ENCODE measurements at regions not wholly inside any gene's neighbourhood (a gene's known extent, or its start where the extent isn't known, plus 50 kb on each side); places are given as distances from the start of the nearest gene placed in this dataset.

DNA sequence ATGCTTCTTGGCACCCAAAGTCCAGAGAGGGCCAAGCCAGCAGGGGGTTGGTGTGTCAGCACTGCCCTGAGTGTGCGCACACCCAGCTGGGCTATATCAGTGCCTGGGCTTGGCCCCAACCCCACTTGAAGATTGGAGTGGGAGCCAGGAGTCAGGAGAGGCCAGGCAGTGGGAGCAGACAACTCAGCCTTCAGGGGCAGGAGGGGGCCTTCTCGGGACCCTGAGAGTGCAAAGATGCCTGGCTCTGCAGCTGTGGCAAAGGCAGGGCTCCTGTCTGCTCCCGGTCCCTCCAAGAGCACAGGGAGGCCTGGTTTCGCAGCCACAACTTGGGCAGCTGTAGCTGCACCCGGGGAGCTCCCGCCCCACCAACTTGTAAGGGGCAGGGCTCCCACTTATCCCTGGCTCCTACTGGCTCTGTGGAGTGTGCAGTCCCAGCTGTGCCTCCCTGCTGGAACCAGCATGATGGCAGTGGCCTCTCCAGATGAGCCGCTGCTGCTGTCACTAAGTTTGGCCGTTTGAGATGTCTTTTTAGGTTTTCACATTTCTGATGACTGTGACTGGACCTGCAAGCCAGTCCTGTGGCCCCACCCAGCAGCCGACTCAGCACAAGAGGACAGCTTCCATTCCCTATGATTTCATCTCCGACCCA, 148.8 kb upstream of the HS6ST1 start:
- DNase-seq (ENCODE audit: extremely low read depth, low read depth, low spot score): no peak

DNA sequence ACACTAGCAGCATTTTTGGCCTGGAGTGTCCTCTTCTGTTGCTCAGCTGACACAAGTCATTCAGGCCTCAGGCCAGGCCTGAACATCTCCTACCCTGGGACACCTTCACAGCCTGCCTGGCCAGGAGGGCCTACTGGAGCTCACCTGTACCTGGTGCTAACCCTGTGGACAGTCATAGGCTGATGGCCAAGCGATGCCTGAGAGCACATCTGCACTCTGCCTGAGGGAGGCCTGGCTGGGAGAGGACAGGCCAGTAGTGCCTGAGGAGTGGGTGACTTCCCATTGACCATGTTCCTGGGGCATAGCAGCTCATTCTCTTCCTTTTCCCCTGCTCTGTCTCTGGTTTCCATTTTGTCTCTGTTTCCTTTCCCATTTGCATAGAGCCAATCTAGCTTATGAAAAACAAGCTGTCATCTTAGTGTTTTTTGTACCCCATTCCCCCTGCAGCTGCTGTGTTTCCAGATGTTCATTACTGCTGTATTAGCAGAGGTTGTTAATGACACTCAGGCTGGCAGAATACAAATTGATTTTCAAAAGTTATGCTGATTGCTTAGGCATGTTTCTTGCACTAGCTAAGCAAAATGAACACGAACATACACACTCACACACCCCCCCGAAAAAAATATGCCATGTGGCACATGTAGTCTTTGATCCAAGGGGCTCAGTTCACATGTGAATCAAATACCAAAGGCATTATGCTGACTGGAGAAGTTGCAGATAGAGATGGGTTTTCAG, 149.7 kb upstream of the HS6ST1 start:
- no peak for DNase-seq (ENCODE audit: extremely low read depth, low read depth, low spot score)

DNA sequence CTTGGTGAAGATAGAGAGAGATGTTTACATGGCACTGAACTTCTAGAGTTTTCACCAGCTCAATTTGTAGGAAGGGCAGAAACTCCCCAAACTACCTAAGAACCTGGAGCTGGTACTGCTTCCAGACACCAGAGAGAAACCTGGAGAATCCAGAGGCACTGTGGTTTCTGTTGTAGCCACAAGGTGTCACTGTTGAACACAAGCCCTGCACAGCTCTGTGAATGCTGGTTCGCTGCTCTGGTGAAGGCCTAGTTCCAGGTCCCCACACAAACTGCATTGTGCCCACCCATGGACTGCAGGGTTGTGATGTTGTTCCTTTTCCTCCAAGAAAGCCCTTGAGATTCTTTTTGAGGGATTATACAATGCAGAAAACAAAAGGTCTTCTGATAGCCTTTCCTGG, 150.5 kb upstream of the HS6ST1 start:
- no peak for DNase-seq (ENCODE audit: extremely low read depth, low read depth, low spot score)

DNA sequence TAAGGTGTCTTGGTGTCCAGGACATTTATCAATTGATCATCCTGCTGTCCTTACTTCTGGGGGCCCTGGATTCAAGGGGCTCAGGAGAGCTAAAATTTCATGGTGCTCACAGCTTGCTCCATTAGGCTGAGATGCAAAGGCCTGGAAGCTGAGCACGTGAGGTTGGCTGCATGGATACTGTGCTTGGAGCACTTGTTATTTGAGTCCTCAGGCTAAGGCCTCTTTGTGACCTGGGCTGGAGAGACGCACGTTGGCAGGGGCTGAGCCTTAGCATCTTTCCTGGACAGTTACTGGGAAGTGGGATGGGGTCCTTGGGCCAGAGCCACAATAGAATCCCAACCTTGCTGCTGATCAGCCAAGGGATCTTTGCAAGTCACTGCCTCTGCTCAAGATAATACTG, 151.2 kb upstream of the HS6ST1 start:
- DNase-seq (ENCODE audit: extremely low read depth, low read depth, low spot score): no peak

DNA sequence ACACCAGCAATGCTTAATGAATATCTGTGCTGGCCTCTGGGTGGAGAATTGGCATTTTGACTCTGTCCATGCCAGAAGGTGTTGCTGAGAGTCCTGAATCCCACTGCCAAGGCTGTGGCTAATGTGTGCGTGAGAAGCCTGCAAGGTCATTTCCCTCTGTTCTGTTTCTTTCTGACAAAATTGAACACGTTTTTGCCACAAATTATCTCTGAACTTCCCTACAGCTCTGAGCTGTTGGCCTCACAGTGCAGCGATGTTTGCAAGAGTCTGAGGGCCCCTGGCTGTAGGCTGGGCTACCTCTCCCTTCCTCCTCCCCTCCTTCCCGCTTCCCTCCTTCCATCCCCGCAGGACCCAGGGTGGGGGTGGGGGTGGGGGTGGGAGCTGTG, 154.1 kb upstream of the HS6ST1 start:
- no peak for DNase-seq (ENCODE audit: extremely low read depth, low read depth, low spot score)

DNA sequence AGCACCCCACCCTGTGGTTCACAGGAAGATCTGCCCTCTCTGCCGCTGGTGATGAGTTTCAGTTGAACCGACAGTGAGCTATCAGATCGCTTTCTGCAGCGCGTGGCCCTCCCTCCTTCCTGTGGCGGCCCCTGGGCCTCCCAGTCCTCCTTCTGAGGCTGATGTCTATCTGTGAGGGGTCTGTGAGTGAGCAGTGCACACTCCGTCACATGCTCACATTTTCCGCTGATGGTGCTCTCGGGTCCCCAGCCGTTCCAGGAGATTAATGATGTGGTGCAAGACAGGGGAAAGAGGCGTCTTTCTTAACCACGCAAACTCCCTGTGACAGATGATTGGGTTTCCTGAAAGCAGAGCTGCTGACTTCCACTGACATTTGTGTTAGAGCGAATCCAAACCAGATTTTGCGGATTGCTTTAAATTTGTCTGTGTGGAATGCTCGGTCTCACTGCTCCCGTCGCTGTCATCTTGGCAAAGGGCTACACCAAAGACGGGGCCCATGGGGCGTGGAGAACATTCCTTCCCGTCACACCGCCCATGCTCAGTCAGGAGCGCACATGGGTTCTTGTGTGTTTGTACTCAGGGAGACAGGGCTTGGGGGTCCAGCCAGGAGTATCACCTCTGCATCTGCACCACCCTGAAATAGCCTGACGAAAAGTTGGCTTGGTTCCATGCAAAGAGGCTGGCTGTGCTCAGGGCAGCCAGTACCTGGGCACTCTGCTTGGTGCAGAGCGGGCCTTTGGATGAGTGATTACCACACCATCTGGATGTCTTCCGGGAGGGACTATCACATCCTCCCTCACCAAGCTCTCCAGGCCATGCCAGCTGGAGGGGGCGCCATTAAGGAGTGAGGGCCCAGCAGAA, 154.7 kb upstream of the HS6ST1 start:
- DNase-seq (ENCODE audit: extremely low read depth, low read depth, low spot score): no peak

DNA sequence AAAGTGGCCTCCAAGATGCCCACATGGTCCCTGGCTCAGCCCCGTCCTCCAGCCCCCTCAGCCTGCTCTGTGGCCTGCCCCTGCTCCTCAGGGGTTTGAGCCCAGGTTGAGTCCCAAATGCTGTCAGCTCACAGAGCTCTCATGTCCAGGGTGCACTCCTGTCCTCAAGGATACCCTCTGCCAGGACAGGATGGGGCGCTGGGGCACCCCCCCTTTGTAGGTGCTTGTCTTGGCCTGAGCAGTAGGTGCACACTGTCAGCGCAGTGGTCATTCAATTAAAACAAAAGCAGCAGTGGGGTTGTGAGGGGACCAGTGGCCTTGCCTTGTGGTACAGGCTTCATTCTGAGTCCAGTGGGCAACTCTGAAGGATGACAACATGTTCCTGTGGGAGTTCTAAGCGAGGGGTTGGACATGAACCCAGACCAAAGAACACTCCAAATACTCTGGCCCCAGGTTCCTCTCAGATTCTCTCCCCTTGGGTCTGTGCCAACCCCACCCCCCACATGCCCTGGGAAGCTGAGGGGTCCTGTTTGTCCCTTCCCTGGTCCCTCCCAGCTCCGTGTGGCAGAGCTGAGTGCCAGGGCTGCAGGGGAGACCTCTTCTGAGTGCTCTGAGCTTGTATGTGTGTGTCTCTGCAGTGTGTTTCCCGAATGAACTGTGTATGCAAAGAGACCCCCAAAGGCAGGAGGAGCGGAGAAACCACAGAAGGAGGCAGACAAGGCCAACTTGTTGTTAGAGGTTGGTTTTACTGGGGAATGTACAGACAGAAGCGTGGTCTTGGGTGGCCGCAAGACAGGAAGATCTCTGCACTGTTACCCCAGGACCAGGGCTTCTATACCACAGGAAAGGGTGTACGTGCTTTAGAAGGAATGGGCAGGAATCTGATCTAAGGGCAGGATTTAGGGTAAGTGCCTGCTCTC, 155.6 kb upstream of the HS6ST1 start:
- DNase-seq (ENCODE audit: extremely low read depth, low read depth, low spot score): no peak

DNA sequence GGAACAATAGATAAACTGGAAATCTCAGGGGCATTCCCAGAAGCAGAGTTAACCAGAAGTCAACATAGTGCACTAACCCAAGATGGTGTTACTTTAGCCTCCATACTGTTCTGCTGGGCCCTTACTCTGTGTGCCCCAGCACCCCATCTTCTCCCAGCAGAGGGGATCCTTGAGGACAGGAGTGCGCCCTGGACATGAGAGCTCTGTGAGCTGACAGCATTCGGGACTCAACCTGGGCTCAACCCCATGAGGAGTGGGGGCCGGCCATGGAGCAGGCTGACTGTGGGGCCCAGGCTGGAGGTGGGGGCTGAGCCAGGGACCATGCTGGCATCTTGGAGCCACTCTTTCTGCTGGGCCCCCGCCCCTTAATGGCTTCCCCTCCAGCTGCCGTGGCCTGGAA, 156.3 kb upstream of the HS6ST1 start:
- DNase-seq (ENCODE audit: extremely low read depth, low read depth, low spot score): no peak

DNA sequence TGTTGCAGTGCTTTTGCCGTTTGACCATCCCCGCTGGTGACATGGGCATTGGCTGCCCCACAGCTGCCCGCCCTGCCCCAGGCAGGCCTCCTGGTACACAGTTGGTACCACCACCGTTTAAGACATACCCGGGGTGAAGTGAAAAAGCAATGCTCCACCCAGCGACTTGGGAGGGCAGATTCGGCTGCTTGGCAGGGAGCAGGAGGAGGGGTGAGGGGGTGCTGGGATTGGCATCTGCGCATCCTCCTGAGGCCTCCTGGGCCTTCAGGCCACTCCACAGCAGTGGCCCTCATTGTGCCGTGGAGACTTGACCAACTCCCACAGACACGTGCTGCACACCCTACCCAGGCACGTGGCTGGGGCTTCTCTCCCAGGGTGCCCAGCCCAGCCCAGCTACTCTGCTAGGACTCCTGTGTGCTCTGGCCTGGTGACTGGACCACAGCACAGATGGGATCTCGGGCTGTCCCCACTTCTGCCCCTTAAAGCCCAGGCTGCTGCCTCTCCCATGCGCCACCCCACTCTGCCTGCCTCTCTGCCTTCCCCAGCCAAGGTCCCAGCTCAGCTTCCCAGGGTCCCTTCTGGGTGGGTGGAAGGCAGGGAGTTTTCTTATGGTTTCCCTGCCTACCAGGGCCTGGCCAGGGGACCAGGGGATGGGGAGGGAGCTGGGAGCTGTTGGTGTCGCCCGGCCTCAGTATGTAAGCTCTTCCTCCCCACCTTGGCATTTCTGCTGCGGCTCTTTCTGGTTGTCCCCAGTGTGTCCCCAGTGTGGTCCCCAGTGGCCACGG, 157.0 kb upstream of the HS6ST1 start:
- no peak for DNase-seq (ENCODE audit: extremely low read depth, low read depth, low spot score)

DNA sequence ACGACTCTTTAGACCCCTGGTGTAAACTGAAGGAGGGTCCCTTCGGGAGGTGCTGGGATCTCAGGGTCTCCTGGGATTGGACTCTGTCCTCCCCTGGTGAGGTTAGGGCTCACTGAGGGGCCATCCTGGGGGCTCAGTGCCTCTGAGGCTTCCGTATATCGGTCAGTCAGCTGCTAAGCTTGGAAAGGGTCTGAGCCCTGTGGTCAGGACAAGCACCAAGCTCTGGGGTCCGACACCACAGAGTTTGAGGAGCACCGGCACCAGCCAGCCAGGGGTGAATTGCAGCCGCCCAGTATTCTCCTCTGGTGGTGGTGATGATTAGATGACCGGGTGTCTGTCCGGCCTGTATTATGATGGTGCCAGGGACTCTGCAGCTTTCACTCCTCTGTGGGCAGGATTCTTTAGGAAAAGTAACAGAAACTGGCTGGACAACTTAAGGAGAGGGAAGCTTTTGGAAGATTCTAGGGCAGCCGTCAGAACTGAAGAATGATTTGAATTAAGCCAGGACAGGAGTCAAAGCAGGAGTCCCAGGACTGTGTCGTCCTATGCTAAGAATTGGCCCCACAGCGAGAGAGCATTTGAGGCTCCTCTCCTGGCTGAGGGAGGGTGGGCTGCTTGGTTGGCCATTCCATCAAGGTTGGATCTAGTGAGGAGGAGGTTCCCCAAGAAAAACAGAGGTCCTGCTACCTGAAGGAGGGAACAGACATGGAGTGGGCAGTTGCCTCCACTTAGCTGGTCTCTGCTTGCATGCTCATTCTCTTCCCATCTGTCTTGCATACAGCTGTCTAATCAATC, 158.6 kb upstream of the HS6ST1 start:
- DNase-seq (ENCODE audit: extremely low read depth, low read depth, low spot score): no peak

DNA sequence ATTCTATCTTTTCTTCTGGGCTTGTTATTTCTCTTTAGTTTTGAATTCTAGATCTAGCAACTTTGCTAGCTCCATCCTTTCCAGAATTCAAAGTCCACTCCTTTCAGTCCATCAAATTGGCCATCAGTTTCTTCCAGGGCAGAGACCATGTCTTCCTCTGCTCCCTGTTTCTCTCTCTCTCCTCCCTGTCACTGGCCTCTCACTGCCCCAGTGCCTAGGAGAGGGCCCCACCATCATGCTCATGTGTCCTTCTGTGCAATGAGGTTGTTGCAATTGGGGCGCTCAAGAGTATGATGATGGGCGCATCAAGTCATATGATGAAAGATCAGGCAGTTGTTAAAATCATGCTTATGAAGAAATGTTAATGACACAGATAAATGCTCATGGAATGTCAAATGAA, 159.2 kb upstream of the HS6ST1 start:
- no peak for DNase-seq (ENCODE audit: extremely low read depth, low read depth, low spot score)

DNA sequence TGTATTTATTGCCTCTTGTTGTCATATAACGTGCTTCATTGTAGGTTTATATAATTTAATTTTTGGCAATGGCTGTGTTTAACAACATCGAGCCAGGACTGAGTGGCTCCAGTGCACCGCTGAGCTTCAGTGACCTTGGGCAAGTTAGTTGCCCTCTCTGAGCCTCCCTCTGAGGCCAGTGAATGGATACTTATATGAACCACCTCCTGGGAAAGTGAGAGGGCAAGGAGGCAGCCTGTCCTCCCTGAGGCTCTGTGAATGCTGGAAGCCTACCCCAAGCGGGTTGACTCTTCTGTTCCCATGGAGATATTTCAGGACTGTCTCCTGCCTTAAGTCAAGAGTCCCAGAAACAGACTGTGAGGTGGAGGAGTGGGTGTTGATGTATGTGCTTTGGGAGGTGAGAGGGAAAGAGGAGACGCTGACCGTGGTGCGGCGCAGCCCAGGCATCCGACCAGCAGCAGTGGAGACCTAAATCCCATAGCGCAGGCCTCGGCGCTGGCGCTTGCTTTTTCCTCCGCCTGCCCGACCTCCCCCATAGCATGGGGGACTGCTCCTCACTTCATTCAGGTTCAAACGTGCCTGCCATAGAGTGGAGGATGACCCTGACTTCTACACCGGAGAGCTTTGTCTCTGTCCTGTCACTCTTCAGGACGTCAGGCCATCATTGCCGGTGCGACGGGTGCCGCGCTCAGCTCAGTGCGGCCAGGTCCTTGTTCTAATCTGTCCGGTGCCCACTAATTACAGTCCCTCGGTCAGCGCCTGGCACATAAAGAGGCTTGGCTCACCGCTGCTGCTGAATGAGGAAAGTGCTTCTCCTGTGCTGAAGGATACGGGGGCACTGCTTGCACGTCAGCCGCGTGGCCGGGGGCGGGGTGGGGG, 167.3 kb upstream of the HS6ST1 start:
- no peak for DNase-seq (ENCODE audit: extremely low read depth, low read depth, low spot score)

DNA sequence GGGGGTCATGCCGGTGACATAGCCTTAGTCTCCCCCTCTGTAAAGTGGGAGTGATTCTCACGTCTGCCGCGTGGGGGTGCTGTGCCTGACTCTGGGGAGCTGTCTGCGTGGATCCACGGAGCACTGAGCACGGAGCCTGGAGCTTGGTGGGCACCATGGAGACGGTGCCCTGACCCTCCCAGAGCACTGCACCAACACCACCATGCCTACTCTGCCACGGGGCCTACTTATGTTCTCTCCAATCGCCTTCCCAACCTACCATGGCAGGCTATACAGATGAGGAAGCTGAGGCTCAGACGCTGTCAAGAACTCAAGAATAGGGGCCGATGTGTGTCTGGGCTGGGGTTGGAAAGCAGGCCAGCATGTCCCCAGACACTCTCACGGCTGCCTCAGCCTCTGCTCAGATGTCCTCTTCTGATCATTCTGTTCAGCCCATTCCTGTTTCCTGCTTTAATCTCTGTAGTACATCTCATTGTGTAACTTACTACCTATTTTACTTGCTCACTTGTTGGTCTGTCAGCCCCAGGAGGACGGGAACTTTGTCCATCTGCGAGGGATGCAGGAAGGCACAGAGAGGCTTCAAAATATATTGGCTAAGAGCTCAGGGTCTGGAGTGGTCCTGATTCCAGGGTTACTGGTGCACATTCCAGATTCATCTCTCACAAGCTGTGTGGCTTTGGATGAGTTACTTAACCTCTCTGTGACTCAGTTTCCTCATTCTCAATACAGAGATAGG, 168.1 kb upstream of the HS6ST1 start:
- DNase-seq (ENCODE audit: extremely low read depth, low read depth, low spot score): no peak

DNA sequence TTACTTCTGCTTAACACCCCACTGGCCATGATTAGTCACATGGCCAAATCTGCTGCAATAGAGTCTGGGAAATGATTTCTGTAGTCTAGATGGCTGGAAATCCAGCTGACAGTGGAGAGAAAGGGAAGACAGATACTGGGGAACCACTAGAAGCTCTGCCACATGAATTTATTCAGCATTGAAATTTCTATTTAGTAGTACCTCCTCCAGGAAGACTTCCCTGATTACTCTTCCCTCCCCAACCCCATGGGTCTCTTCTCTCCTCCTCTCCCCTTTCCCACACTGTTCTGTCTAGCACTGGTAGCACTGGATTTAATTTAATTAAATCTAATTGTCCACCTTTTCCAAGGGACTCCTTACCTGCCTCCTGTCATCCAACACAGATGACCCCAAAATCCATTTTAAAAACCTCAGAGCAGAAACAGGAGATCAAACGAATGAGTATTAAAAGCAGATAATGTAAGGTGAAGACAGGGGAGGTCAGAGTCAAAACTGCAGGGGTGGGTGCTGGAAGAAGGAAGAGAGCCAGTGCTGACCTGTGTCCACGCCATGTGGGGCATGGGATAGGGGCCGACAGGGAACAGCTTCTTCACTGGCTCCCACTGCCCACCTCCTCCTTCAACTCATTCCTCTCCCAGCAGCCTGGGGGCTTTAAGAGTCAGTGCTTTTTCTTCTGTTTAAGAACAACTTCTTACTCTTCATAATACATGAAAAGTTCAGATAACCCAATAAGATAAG, 169.2 kb upstream of the HS6ST1 start:
- no peak for DNase-seq (ENCODE audit: extremely low read depth, low read depth, low spot score)

DNA sequence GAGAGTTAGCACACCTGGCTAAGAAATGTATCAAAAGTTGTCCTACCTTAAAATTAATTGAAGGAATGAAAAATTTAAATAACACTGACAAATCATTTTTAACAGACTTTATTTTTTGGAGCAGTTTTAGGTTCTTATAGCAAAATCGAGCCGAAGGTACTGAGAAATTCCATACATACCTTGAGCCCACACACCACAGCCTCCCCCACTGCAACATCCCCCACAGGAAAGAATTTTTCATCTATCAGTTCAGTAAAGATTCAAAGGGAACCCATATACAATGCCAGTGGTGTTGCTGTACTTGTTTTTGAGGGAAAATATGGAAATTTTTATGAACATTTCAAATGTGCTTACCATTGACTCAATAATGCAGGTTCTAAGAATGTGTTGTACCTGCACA, 169.8 kb upstream of the HS6ST1 start:
- no peak for DNase-seq (ENCODE audit: extremely low read depth, low read depth, low spot score)

DNA sequence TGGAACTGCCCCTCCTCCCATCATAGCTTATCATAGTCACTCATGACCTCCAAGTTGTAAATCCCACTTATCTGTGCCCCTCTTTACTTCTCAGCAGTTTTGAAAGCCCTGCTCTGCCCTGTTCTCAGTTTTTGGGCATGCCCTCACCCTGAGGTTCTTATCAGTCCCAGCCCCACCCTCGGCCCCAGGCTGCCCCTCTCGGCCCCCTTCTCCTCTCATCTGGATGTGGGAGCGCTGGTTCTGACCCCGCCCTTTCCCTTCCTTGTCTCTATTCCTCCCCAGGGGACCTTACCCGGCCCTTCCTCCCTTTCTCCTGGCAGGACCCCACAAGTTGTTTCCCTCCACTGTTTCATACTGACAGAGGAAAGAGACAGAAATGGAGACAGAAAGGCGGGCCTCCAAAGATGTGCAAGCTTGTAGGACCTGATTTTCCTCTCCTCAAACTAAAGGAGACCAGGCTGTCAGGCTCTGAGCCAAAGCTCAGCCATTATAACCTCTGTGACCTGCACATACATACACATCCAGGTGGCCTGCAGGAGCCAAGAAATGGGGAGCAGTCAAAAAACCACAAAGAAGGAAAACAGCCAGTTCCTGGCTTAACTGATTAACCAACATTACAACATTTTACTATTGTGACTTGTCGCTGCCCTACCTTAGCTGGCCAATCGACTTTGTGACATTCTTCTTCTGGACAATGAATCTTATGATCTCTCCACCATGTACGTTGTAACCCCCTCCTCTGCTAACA, 171.0 kb upstream of the HS6ST1 start:
- no peak for DNase-seq (ENCODE audit: extremely low read depth, low read depth, low spot score)
